ENCODE measurements at regions not wholly inside any gene's neighbourhood (a gene's known extent, or its start where the extent isn't known, plus 50 kb on each side); places are given as distances from the start of the nearest gene placed in this dataset.

GRCh38 chr18:41406834-41407233 is 548.2 kb upstream of the PIK3C3 start:
- TF ChIP-seq, protein P1, sequence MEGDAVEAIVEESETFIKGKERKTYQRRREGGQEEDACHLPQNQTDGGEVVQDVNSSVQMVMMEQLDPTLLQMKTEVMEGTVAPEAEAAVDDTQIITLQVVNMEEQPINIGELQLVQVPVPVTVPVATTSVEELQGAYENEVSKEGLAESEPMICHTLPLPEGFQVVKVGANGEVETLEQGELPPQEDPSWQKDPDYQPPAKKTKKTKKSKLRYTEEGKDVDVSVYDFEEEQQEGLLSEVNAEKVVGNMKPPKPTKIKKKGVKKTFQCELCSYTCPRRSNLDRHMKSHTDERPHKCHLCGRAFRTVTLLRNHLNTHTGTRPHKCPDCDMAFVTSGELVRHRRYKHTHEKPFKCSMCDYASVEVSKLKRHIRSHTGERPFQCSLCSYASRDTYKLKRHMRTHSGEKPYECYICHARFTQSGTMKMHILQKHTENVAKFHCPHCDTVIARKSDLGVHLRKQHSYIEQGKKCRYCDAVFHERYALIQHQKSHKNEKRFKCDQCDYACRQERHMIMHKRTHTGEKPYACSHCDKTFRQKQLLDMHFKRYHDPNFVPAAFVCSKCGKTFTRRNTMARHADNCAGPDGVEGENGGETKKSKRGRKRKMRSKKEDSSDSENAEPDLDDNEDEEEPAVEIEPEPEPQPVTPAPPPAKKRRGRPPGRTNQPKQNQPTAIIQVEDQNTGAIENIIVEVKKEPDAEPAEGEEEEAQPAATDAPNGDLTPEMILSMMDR (IDR thresholded peaks at IDR 0.05) = no peak
- no peak for TF ChIP-seq EZH2 (IDR thresholded peaks at IDR 0.05)
